Panc1 (cell line): ENCODE measurements at regions not wholly inside any gene's neighbourhood (a gene's known extent, or its start where the extent isn't known, plus 50 kb on each side); places are given as distances from the start of the nearest gene placed in this dataset.

Experiments used
- ATAC-seq: fragments of 200-7000 bp; cut with Tn5 transposase; 2 replicates; pipeline ENCODE4 v1.9.1; 2020; ENCODE audit warnings: mild to moderate bottlenecking, moderate library complexity
- BruUV-seq: library from RNA; stranded (reverse); fragments of 400-500 nt; replicated peaks from 2 replicates; lab custom pipeline; 2021; lab: Mats Ljungman, UMichigan
- CTCF ChIA-PET: fragments of 300-600 bp; sonication (Branson Sonifier 250); formaldehyde crosslinking; loops from one replicate; lab custom pipeline; 2022; ENCODE audit warnings: antibody characterized with exemption; lab: Charles Lee
- POLR2A ChIA-PET: fragments of 300-600 bp; sonication (Branson Sonifier 250); formaldehyde crosslinking; loops from one replicate; lab custom pipeline; 2022; ENCODE audit warnings: antibody characterized with exemption; lab: Charles Lee
- DNase-seq: peaks from one replicate; pipeline ENCODE4 v3.0.0-alpha.2; 2010; ENCODE audit warnings: low read depth, low spot score
- H3K27ac ChIP-seq: 2 replicates; pipeline ENCODE4 v1.5.1; 2011; ENCODE audit warnings: mild to moderate bottlenecking, low read length, inconsistent platforms
- H3K27me3 ChIP-seq: fragments of 200-500 bp; sonication (Bioruptor generic); 2 replicates; pipeline ENCODE4 v1.6.0; 2014; ENCODE audit warnings: low read length, inconsistent platforms; ENCODE audit not compliant: control insufficient read depth, insufficient read depth
- H3K36me3 ChIP-seq: fragments of 200-500 bp; sonication (Bioruptor generic); 2 replicates; pipeline ENCODE4 v1.5.1; 2014; ENCODE audit warnings: inconsistent platforms, mild to moderate bottlenecking, low read length, moderate library complexity; ENCODE audit not compliant: control insufficient read depth, insufficient read depth
- H3K4me1 ChIP-seq: 2 replicates; pipeline ENCODE4 v1.5.1; 2011; ENCODE audit warnings: inconsistent platforms, mild to moderate bottlenecking, low read length, moderate library complexity; ENCODE audit not compliant: control insufficient read depth, insufficient read depth
- H3K4me3 ChIP-seq, 2 experiments: 2 replicates each; pipeline ENCODE4 v1.5.1; 2011 to 2012; ENCODE audit warnings: low read depth in 2 of 2, low read length in 2 of 2, mild to moderate bottlenecking in 2 of 2, inconsistent platforms in 1 of 2, moderate library complexity in 1 of 2
- H3K9me3 ChIP-seq: fragments of 200-500 bp; sonication (Bioruptor generic); 2 replicates; pipeline ENCODE4 v1.5.1; 2014; ENCODE audit warnings: low read depth, mild to moderate bottlenecking, inconsistent platforms, low read length, moderate library complexity; ENCODE audit not compliant: control insufficient read depth, insufficient read depth
- POLR2AphosphoS5 ChIP-seq: IDR thresholded peaks from 2 replicates; pipeline ENCODE4 v1.6.1; 2012; ENCODE audit warnings: mild to moderate bottlenecking, low read depth, low read length, moderate library complexity
- SIN3A ChIP-seq: IDR thresholded peaks from 2 replicates; pipeline ENCODE4 v1.6.1; 2012; ENCODE audit warnings: low read depth, mild to moderate bottlenecking, low read length, moderate library complexity, borderline replicate concordance; ENCODE audit not compliant: insufficient read depth
- TCF7L2 ChIP-seq: IDR thresholded peaks from 2 replicates; pipeline ENCODE4 v1.6.1; 2011; ENCODE audit warnings: mild to moderate bottlenecking, low read depth, low read length, inconsistent platforms
- in situ Hi-C: cut with HindIII; loops from 2 replicates; pipeline ENCODE4 v1.10.0; 2016; ENCODE audit warnings: low sequenced_read_pairs, low pct_unique_long_range_greater_than_20kb
- intact Hi-C: fragments of 100-400 bp; cut with micrococcal nuclease; formaldehyde crosslinking; loops from one replicate; pipeline ENCODE4 v1.10.0; 2022; ENCODE audit not compliant: unreplicated experiment
- TF ChIP-seq, protein P1 (sequence below), 2 experiments: IDR thresholded peaks; 2 replicates each; pipeline ENCODE4 v1.6.1; 2011 to 2012; ENCODE audit warnings: low read depth in 2 of 2, control low read depth in 1 of 2, low read length in 1 of 2, mild to moderate bottlenecking in 1 of 2, moderate library complexity in 1 of 2; ENCODE audit not compliant: insufficient read depth in 1 of 2
- TF ChIP-seq, protein P2 (sequence below): fragments of 450-650 bp; IDR thresholded peaks from 2 replicates; pipeline ENCODE4 v1.5.1; 2017; ENCODE audit warnings: mild to moderate bottlenecking

DNA sequence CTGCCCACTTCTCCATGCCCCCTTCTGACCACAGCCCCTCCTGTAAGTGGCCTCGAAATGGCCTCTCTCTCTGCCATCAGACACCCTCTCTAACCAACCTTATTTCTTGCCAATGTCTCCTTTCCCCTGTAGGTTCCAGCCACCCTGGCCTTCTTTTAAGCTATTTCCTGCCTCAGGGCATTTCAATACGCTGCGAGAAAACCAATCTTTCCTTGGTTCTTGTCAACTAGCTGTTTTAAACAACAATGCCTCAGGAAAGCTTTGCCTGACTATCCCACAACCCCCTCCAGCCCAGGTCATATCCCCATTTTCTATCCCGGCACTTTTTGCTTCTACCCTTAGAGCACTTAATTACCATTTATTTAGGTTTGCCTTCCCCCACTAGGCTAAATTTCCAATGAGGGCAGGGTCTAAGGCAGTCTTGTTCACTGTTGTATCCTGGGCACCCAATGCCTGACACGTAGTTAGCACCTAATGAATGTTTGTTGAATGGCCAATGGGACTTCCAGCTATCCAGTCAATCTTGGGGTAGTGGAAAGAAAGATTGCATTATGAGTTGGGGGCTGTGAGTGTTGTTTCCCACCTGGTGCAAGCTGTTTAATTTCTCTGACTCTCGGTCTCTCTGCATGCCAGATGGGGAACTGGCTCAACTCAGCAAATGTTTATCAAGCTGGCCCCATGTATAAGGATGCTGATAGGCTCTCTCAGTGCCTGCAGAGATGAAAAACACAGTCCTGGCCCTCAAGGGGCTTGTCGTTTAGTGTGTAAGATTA lies 291.2 kb downstream of the SRBD1 start:
- in situ Hi-C loops = no loop called here

DNA sequence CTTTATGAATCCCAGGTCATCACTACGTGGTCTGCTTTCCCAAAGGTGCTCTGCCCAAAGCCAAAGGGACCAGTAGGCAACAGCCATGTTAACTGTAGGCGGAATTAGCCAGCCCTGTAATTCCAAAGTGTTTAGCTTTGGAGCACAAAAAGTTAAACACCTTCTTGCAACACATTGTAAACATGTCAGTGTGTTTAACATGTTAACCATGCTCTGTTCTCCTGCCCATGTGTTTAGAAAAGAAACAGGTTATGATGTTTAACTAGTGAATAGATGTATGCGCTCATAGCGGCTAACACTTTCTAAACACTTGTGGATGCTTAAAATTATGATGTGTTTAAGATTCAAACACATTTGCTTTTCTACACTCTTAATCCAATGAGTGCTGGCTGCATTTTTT lies 292.4 kb downstream of the SRBD1 start:
- no peak for ATAC-seq
- intact Hi-C loops = no loop called here
- Histone ChIP-seq H3K36me3 (no peaks in the 10 kb centered on the region), H3K4me3 (no peak overlapping the region), H3K4me1 (no peaks in the 10 kb centered on the region), H3K27ac (no peak overlapping the region), H3K9me3 (no peaks in the 10 kb centered on the region), H3K27me3 (no peaks in the 10 kb centered on the region)
- ChIA-PET POLR2A (no interaction called here), CTCF (no interaction called here)
- no TSS peak for BruUV-seq
- in situ Hi-C loops = no loop called here
- TF ChIP-seq, protein P1, sequence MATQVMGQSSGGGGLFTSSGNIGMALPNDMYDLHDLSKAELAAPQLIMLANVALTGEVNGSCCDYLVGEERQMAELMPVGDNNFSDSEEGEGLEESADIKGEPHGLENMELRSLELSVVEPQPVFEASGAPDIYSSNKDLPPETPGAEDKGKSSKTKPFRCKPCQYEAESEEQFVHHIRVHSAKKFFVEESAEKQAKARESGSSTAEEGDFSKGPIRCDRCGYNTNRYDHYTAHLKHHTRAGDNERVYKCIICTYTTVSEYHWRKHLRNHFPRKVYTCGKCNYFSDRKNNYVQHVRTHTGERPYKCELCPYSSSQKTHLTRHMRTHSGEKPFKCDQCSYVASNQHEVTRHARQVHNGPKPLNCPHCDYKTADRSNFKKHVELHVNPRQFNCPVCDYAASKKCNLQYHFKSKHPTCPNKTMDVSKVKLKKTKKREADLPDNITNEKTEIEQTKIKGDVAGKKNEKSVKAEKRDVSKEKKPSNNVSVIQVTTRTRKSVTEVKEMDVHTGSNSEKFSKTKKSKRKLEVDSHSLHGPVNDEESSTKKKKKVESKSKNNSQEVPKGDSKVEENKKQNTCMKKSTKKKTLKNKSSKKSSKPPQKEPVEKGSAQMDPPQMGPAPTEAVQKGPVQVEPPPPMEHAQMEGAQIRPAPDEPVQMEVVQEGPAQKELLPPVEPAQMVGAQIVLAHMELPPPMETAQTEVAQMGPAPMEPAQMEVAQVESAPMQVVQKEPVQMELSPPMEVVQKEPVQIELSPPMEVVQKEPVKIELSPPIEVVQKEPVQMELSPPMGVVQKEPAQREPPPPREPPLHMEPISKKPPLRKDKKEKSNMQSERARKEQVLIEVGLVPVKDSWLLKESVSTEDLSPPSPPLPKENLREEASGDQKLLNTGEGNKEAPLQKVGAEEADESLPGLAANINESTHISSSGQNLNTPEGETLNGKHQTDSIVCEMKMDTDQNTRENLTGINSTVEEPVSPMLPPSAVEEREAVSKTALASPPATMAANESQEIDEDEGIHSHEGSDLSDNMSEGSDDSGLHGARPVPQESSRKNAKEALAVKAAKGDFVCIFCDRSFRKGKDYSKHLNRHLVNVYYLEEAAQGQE (IDR thresholded peaks at IDR 0.05; ENCODE audit: insufficient read depth in 1 of 2, low read depth in 2 of 2, low read length in 1 of 2) = no peak
- no peak for TF ChIP-seq SIN3A
- TF ChIP-seq, protein P2, sequence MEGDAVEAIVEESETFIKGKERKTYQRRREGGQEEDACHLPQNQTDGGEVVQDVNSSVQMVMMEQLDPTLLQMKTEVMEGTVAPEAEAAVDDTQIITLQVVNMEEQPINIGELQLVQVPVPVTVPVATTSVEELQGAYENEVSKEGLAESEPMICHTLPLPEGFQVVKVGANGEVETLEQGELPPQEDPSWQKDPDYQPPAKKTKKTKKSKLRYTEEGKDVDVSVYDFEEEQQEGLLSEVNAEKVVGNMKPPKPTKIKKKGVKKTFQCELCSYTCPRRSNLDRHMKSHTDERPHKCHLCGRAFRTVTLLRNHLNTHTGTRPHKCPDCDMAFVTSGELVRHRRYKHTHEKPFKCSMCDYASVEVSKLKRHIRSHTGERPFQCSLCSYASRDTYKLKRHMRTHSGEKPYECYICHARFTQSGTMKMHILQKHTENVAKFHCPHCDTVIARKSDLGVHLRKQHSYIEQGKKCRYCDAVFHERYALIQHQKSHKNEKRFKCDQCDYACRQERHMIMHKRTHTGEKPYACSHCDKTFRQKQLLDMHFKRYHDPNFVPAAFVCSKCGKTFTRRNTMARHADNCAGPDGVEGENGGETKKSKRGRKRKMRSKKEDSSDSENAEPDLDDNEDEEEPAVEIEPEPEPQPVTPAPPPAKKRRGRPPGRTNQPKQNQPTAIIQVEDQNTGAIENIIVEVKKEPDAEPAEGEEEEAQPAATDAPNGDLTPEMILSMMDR = no peak
- no peak for TF ChIP-seq TCF7L2
- no peak for TF ChIP-seq POLR2AphosphoS5
- no peak for DNase-seq

More for the DNA sequence above, 291.2 kb downstream of the SRBD1 start:
- no peaks in the 10 kb centered on the region for H3K36me3 ChIP-seq
- CTCF ChIA-PET = interaction anchor here (0.6 kb wide), 1 partner anchor 965 kb away, joined by 3 read pairs; no protein-coding TSS in a partner anchor
- DNase-seq (no peak), ATAC-seq (no peak)
- no peak overlapping the region for H3K27ac ChIP-seq
- H3K27me3 ChIP-seq = no peaks in the 10 kb centered on the region; the same call in 1 of the 2 replicates
- POLR2A ChIA-PET = interaction anchor here (0.7 kb wide), 1 partner anchor 123 kb away, joined by 4 read pairs; no protein-coding TSS in a partner anchor
- H3K9me3 ChIP-seq = no peaks in the 10 kb centered on the region
- TF ChIP-seq, protein P1 (IDR thresholded peaks at IDR 0.05; ENCODE audit: insufficient read depth in 1 of 2, low read depth in 2 of 2, low read length in 1 of 2) = no peak
- TF ChIP-seq TCF7L2 (no peak), POLR2AphosphoS5 (no peak), SIN3A (no peak)
- TF ChIP-seq, protein P2 = no peak
- H3K4me1 ChIP-seq = no peaks in the 10 kb centered on the region
- no TSS peak for BruUV-seq
- intact Hi-C loops = no loop called here
- no peak overlapping the region for H3K4me3 ChIP-seq
